CD4-positive, alpha-beta T cell treated with Interferon gamma for 1 hour (primary cell): ENCODE measurements at regions not wholly inside any gene's neighbourhood (a gene's known extent, or its start where the extent isn't known, plus 50 kb on each side); places are given as distances from the start of the nearest gene placed in this dataset.
A peak's percentile ranks its signal among the peaks of the same experiment; 100 is the strongest.

Source experiments
- DNase-seq: peaks from one replicate; pipeline ENCODE4 v3.0.0-alpha.2; 2020

- DNase-seq, result no peak
Observed at GRCh38 chr20:62583424-62583920, 58.8 kb upstream of the SLCO4A1 start.

- DNase-seq, result no peak
Observed at GRCh38 chr20:62584671-62585460, 57.4 kb upstream of the SLCO4A1 start.

DNA sequence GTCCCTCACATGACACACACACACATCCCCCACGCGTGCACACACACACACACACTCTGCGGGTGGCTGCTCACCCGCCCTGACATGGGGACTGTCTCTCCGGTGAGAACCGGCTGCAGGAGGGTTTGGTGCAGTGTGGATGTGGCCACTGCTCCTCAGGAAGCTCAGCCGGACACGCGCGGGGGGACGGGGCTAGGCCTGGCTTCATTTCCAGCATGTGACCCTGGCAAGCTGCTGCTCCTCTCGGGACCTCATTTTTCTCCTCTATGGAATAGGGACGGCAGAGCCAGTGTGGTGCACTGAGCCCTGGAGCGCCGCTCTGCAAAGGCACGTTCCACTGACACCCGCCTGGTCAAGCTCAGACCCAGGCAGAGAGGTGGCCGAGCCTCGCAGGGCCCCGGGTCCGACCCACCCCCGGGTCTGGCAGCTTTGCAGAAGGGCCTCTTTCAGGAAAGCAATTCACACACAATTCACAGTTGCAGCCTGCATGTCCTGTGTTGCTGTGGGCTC is 56.8 kb upstream of the SLCO4A1 start:
- no peak for DNase-seq

DNA sequence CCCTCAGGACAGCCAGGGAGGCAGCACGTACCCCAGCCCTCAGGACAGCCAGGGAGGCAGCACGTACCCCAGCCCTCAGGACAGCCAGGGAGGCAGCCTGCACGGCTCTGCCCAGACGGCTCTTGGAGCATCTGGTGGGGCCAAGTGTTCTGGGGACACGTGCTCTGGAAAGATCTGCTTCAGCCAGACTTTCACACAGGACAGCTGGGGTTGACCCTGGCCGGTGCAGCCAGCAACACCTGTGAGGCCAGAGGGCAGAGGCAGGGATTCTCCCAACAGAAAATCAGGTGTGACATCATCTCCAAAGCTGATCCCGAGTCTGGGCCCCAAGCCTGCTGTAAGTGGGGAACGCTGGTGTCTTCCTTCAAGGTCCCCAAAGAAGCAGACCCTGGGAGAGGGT is 55.5 kb upstream of the SLCO4A1 start:
- no peak for DNase-seq

- peak; percentile 15 for DNase-seq
Observed at GRCh38 chr20:62587757-62588402, 54.4 kb upstream of the SLCO4A1 start.

- no peak for DNase-seq
Observed at GRCh38 chr20:62588458-62589149, 53.7 kb upstream of the SLCO4A1 start.

DNA sequence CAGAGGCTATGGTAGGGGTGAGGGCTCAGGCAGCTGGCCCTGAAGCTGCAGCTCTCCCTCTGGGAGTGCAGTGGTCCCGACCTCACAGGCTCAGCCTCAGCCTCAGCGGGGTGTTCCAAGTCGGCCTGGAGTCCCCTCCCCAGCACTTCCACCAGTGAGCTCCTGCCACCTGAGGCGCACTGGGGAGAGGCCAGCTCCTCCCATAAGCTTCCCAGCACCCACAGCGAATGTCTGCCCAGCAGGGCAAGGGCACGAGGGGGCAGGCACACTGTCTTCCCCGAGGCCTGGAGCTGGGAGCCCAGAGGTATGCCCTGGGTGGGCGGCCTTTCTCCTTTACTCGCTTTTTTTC is 53.2 kb upstream of the SLCO4A1 start:
- no peak for DNase-seq

GRCh38 chr20:62589720-62590119 is 52.6 kb upstream of the SLCO4A1 start:
- no peak for DNase-seq

GRCh38 chr20:62590309-62591121 is 51.8 kb upstream of the SLCO4A1 start:
- no peak for DNase-seq

- DNase-seq, result no peak
Observed at GRCh38 chr20:62591122-62591468, 51.2 kb upstream of the SLCO4A1 start.

- DNase-seq, result no peak
Observed at GRCh38 chr20:62591591-62591990, 50.7 kb upstream of the SLCO4A1 start.
